ENCODE measurements at regions not wholly inside any gene's neighbourhood (a gene's known extent, or its start where the extent isn't known, plus 50 kb on each side); places are given as distances from the start of the nearest gene placed in this dataset.
"Not testable (repeated sequence)": the region's sequence is repeated elsewhere in the genome, so short reads cannot be mapped to it uniquely, and the experiment has no call there.

DNA sequence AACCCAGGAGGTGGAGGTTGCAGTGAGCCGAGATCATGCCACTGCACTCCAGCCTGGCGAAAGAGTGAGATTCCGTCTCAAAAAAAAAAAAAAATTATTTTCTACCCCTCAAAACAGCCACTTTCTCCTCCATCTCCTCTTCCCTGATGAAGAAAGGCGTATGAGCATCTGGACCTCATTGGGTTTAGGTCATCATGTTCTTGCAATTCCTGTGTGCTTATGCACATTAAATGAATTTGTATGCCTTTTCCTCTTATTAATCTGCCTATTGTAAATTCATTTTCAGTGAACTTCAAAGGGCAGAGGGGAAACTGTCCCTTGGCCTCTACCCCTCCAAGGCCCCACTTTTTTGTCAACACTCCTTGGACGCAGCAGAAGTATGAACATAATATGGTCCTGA lies 117.8 kb downstream of the RPLP1 start:
- DNase-seq (no peak), ATAC-seq (no peak)
- intact Hi-C loops (cut with micrococcal nuclease) = no loop called here

DNA sequence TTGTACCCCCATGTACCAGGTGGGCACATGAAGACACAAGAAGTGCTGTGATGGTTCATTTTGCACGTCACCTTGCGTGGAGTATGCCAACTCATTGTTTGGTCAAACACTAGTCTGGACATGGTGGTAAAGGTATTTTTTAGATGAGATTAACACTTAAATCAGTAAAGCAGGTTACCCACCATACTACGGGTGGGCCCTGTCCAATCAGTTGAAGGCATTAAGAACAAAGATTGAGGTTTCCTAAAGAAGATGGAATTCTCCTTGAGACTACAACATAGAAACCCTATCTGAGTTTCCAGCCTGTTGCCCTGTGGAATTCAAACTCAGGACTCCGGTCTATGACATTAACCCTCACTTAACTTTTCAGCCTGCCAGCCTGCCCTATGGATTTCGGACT lies 118.4 kb downstream of the RPLP1 start:
- intact Hi-C loops (cut with micrococcal nuclease) = no loop called here
- ATAC-seq (no peak), DNase-seq (no peak)

DNA sequence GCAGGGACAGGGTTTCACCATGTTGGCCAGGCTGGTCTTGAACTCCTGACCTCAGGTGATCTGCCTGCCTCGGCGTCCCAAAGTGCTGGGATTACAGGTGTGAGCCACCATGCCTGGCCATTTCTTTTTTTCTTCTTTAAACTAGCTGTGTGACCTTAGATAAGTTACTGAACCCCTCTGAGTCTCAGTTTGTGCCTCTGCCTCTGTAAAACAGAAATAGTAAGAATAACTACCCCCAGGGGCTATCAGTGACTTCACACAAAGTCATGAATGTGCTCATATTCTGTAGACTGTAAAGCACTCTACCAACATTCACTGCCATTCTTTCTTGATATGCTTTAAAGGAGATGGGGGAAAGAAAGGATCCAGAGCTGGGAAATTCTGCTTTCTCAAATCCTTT lies 120.7 kb downstream of the RPLP1 start:
- intact Hi-C loops (cut with micrococcal nuclease) = not testable (repeated sequence)

DNA sequence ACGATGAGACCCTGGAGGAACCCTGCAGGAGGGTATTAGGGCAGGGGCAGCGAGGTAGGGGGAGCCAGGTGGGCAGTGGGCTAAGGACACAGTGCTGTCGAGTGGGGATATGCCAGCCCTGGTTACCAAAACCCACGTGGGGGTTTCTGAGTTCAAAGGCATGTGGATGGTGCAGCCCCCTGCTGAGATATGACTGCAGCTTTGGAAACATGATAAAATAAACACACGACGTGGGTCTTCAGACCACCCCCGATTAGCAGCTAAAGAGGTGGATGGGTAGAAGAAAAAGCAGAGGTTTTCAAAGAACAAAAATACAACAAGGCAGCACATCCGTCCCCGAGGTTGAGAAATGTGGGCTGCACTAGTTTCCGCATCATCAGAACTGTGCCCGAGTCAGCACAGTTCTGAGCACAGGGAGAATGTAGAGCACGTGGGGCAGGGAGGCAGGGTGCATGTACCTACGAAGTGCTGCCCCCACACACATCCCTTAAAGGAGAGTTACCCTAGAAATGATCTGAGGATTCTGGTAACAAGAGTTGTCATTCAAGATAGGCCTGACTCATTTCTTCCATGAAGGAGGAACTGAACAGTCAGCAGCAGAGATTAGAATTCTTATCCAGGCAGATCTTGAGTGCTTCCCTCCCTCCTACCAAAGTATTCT lies 121.3 kb downstream of the RPLP1 start:
- intact Hi-C loops (cut with micrococcal nuclease) = no loop called here
- DNase-seq (no peak), ATAC-seq (no peak)

More for the DNA sequence above, 120.7 kb downstream of the RPLP1 start:
- not testable (repeated sequence) for ATAC-seq, DNase-seq

DNA sequence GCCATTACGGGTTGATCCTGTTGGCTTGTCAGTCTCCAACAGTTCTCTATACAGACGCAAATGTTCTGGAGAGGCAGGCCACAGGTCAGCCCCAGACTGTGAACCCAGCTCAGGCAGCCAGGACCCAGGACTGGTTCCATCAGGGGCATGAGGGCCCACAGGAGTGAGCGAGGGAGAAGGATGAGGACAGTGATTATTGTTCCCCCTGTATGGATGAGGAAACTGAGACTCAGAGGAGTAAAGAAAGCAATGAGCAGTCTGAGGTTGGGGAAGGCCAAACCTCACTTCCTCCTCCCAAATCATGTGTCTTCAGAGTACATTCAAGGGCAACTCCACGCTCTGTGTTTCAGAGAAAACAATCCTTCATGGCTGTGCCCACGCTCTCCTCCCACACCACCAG lies 121.9 kb downstream of the RPLP1 start:
- intact Hi-C loops (cut with micrococcal nuclease) = no loop called here
- no peak for ATAC-seq
- no peak for DNase-seq

DNA sequence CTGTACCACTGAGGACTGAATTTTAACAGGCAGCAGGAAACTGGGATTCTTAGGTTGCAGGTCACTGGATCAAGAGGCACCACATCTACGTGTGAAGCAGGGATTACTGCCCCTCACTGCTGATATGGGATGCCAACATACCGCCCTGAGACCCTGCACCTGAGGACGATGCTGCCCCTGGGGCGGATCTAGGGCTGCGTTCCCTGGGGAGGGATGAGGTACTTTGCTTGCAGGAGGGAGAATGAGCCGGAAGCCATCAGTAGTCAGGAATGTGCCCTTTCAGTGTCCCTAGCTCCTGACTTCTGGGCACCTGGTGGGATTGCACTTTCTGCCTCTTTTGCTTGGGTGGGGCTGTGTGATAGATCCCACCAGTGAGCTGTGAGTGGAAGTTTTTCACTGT lies 122.8 kb downstream of the RPLP1 start:
- intact Hi-C loops (cut with micrococcal nuclease) = no loop called here
- DNase-seq (no peak), ATAC-seq (no peak)

DNA sequence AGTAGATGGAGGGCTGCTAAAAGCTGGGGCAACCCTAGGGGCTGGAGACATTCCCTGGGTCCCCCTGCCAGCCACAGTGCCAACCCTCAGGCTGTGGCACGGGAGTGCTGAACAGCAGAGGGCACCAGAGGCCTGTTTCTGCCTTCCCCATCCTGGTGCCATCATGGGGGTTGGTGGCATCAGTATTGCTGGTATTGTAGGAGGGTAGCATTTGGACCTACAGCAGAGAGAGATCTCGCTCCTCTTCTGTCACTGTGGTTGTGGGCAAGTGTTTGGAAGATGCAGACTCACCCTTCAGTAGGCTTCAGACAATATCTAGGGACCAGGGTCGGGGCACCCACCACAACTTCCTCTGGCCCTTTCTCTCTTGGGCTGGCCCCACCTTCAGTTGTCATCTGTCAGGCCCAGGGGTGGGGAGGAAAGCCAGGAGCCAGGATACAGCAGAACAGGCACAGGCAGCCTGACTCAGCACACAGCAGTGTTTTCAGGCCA lies 123.5 kb downstream of the RPLP1 start:
- DNase-seq (peak; percentile 74), ATAC-seq (peak; percentile 91)
- intact Hi-C loops (cut with micrococcal nuclease) = no loop called here

DNA sequence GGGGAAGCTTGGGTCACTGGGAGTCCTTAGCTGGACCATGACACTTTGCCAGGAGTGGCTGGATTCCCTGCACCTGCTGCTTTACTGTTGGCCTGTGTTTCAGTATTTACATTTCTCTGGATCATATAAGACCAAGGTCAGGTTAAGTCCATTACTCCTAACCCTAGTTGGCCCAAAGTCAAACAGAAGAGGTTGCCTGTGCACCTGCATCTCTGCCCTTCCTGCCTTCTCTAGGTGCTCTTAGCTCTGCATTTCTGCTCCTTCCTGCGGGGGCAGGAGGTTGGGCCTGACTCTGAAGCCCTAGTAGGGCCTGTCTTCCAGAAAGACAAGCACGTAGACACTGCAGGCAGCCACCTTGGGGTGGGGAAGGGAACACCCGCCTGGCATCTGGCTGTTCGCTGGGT lies 124.3 kb downstream of the RPLP1 start:
- intact Hi-C loops (cut with micrococcal nuclease) = no loop called here
- no peak for ATAC-seq
- DNase-seq = no peak

DNA sequence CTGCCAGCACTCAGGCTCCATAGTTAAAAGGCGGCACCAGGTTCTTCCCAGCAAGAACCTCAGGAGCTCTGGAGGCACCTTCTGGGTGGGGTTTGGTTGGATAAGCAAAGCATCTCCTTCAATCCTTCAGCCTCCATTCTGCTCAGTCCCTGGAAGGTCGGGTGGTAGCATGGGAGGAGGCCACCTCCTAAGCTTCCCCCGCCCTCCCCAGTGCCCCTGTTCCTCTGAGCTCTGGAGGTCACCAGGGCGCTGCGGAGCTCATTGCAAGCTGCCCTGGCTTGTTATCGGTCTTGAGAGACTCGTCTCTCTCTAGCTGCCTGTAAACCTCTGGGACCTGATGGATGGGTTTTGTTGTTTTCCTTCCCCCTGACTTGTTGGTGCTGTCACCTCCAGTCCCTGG lies 124.8 kb downstream of the RPLP1 start:
- intact Hi-C loops (cut with micrococcal nuclease) = no loop called here
- DNase-seq (no peak), ATAC-seq (no peak)

DNA sequence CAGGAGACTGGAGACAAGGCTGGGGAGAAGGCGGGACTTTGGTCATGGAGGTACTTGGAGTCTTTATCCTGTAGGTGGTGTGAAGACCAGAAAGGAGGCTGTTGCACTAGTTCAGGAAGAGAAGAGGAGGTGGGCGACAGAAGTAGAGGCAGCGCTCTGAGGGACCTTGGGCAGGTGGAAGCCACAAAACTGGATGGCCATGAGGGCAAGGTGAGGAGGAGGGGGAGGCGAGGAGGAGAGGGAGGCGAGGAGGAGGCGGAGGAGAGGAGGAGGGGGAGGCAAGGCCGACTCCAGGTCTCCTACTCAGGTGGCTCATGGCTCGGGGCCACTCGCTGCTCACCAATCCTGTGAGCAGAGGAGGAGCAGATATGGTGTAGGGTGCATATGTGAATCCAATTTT lies 125.6 kb downstream of the RPLP1 start:
- intact Hi-C loops (cut with micrococcal nuclease) = no loop called here
- ATAC-seq = no peak
- DNase-seq = no peak

DNA sequence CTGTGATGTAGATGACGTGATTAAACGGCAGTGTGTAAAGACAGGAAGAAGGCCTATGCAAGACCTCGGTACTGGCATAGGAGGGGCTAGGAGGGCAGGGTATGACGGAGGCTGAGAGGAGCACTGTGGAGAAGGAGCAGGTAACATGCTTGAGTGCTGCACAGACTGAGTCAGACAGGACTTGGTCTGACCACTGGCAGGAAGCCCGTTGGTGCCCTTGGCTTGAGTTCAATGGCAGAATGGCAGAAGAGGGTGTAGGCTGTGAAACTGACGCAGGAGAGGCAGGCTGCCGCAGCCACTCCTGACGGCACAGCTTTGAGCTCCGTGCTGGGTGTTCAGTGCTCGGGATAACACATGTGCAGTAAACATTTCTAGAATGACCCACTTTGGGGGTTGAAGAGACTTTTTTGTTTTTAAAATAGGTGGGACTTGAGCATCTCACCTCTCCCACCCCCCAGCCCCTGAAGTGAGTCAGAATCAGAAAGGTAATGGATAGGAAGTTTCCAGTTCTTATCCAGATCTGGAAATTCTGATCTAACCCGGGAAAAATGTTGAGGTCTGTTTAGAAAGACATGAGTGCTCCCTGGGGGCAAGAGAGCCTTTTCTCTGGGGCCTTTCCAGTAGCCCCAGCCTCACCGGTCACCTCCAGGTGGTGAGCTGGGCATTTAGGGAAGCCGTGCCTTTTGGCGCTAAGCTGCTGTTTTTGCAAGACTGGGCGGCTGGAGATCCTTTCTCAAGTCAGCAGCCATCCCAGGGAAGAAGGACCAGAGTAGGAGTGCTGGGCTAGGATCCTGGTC lies 126.4 kb downstream of the RPLP1 start:
- intact Hi-C loops (cut with micrococcal nuclease) = no loop called here
- ATAC-seq = peak; percentile 33
- DNase-seq = no peak

DNA sequence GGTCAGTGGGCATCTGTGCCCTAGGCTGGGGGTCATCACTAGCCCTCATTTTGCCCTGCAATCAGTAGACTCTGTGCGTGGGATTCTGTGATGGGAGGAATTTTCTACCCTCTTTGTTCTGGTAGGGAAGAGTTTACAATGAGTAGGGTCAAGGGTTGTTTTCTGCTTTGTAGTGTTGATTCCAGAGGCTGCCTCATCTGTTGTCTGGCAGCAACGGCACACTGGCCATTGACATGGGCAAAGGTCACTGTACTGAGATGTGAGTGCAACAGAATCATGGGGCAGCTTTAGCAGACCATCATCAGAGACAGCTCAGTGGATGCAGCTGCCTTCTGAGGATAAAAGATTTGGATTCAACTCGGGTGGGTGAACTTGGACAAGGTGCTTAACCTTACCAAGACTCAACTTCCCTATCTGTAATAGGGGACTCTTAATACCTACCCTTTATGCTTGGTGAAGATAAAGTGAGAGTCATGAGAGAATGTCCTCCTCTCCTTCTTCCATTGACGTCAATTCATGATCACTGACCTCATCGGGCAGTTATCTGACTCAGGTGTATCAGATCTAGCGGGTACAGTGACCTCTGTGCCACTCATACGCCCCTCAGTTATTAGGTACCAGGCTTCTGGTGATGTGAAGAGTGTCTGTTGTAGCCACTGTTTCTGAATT lies 127.5 kb downstream of the RPLP1 start:
- DNase-seq (no peak), ATAC-seq (no peak)
- intact Hi-C loops (cut with micrococcal nuclease) = no loop called here

DNA sequence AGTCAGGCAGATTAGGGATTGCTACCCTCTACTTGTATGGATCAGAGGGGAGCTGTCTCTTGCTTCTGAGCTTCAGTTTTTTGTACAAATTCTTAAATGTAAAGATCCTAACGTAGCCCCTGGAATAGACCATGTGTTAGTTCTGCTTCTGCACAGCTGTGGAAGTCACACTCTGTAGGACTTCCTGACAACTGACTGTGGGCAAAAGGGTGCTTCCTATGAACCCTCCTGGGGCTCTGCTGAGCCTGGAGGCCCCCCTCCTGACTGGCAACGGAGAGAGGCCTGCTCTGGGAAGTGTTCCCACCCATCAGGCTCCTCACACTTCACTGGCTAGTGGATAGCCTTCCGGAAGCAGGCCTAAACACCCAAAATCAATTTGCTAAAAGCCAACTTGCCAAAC lies 131.0 kb downstream of the RPLP1 start:
- intact Hi-C loops (cut with micrococcal nuclease) = no loop called here
- ATAC-seq = peak; percentile 57

DNA sequence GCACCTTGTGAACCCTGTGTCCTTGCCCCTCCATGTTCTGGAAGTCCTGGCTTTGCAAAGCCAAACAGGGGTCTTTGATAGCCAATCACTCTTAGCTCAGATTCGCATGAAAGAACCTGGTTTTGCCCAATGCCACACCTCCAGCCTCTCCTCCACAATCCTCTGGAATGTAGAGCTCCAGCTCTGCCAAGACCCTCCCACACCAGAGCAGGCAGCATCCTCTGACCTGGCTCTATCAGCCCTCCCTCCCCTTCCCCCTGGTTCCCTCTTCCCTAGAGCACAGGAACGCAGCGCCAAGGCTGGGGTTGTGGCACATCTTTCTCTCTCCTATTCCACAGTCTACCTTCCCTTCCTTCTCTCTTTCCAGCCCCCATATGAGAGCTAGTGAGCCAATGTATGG lies 133.3 kb downstream of the RPLP1 start:
- ATAC-seq = no peak
- no peak for DNase-seq
- intact Hi-C loops (cut with micrococcal nuclease) = no loop called here

More for the DNA sequence above, 131.0 kb downstream of the RPLP1 start:
- DNase-seq = no peak

DNA sequence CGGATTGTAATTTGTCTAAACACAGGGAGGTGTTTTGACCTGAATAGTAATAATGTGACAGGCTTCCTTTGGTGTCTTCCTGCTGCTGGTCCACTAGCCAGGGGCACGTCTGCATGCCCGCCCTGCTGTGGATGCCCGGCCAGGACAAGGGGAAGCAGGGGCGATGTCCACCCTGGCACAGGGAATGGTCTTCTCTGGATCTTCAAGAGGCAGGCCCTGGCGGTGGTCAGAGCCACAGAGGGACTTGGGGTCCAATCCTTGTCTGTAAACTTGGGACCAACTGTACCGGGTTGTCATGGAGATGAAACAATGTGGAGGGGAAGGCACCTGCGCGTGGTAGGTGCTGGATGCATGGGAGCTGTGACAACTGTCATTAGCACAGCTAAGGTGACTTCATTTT lies 134.1 kb downstream of the RPLP1 start:
- intact Hi-C loops (cut with micrococcal nuclease) = no loop called here
- DNase-seq = no peak
- no peak for ATAC-seq

DNA sequence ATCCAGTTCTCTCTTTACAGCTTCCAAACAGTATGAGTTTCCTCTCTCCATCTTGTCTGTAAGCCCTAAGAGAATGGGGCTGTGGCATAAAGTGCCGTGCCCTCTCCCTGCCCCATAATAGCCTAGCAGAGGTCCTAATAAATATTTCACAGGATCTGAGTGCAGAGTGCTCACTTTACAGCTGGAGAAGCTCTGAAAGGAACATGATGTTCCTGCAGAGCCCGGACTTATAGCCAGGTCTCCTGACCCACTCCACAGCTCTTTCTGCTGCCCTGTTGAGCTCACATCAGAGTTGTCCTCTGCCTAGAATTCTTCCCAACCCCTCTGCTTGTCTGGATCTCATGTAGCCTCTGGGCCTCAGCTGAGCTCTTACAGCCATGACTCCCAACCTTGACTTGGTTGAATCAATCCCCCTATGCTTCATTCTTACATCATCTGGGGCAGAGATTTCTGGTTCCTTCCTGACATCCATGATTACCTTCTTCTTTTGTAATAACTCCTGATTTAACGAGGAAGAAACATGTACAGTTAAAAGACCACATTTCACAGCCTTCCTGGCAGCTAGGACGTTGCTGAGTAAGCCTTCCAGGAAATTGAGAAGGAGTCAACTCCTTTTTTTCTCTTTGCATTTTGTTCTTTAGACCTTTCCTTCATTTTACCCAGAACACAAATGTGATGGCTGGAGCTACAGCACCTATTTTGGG lies 135.3 kb downstream of the RPLP1 start:
- intact Hi-C loops (cut with micrococcal nuclease) = no loop called here
- DNase-seq (no peak), ATAC-seq (peak; percentile 83)

DNA sequence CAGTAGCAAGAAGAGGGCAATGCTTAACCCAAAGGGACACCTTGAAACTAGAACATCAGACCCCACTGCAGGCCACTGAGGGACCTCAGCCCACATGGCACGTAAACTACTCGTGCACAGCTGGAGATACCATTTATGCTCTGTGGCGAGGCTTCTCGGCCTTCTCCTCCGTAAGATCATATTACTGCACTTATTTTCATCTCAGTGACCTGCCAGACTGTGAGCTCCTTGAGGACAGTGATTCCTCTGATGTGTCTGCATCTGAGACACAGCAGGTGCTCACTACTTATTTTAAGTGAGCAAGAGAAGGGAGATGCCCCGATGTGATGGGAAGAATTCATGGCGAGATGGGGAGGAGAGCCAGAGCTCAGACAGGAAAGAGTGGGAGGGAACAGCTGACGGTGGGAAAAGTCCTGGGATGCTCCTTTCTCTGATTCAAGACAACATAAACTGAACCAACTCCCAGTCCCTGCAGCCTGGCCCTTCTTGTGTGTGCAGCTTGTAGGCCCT lies 137.6 kb downstream of the RPLP1 start:
- ATAC-seq (no peak), DNase-seq (no peak)
- intact Hi-C loops (cut with micrococcal nuclease) = no loop called here

DNA sequence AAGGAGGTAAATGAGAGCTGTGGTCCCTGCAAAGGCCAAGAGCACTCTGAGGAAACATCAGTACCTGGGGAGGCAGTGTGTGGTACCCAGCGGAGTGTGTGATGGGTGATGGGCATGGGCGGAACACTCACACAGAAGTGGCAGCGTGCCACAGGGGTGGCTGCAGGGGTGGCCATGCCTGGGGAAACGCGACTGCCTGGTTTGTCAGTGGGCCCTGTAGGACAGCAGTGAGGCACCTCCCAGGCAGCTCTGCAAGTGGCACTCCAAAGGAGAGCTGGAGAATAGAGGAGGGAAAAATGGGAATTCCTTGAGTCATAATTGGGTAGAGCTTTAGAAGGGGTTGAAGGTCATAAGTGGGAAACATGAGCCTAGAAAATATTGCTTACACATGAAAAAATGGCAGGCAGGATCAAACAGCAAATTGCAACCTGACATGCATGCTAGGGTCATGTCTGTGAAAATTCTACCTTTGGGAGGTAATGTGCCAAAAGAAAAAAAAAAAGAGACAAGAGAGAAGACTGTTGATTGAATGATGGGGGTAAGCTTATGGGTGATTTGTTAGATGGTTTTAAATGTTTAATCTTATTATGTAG lies 138.4 kb downstream of the RPLP1 start:
- intact Hi-C loops (cut with micrococcal nuclease) = no loop called here
- ATAC-seq = no peak
- DNase-seq = no peak

DNA sequence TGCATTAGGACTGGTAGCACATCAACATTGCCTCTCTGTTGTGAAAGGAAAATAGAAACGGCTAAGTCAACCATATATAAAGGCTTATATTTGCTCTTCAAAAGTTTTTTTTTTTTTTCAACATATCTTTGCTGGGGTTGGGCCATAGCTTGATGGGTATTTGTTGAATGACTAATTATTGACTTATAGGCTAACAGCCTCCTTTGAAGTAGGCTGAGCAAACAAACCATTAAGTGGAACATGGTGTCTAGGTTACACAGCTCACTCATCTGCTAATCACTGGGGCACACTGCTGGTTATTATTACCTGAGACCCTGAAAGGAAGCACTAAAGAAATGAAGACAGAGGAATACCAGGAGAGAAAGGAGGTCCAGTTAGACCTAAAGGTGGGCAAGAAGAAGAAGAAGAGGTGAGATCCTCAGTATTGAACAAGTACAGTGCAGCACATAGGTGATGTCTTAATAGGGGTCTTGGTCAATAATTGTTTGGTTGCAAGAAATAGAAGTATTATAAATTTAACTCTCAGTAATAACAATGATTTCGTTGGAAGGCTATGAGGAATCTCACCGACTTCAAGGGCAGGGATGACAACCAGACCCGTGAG lies 139.4 kb downstream of the RPLP1 start:
- intact Hi-C loops (cut with micrococcal nuclease) = no loop called here
- no peak for DNase-seq
- no peak for ATAC-seq

Data from left ventricle myocardium superior (tissue), 1 donor.